GM06990 (cell line): ENCODE measurements at regions not wholly inside any gene's neighbourhood (a gene's known extent, or its start where the extent isn't known, plus 50 kb on each side); places are given as distances from the start of the nearest gene placed in this dataset.

Experiments
- DNase-seq: peaks from one replicate; pipeline ENCODE4 v3.0.0-alpha.2; 2011; ENCODE audit not compliant: insufficient read length; ENCODE audit errors: extremely low read depth
- H3K27me3 ChIP-seq: replicated peaks from 2 replicates; pipeline ENCODE4 v1.6.0; 2011; ENCODE audit warnings: low read length; ENCODE audit not compliant: control insufficient read depth, insufficient read depth
- H3K36me3 ChIP-seq: 2 replicates; pipeline ENCODE4 v1.5.1; 2011; ENCODE audit warnings: low read length; ENCODE audit not compliant: control insufficient read depth, insufficient read depth
- H3K4me3 ChIP-seq: replicated peaks from 2 replicates; pipeline ENCODE4 v1.5.1; 2011; ENCODE audit warnings: low read depth, mild to moderate bottlenecking, control low read depth, low read length
- TF ChIP-seq, protein P1 (sequence below): IDR thresholded peaks from 2 replicates; pipeline ENCODE4 v1.5.1; 2011; ENCODE audit warnings: low read length, control low read depth, mild to moderate bottlenecking, inconsistent platforms; ENCODE audit not compliant: insufficient read depth, poor library complexity, severe bottlenecking

DNA sequence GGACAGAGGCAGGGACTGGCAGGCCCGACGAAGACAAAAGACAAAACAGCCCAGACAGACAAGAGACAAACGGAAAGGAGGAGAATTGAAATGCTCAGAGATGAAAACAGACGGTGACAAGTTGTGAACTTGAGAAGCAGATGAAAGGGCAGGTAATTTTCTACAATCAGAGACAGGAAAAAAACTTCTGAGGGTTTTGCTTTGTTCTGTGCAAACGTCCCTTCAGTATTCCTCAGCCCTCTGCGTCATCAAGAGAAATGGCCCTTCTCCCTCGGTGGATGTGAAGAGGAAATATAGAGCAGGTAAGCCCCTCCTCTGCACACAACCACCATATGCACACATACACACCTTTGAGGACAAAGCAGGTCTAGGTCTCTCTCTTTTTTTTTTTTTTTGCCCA is 206.6 kb downstream of the UACA start:
- no peak for DNase-seq
- no peaks in the 10 kb centered on the region; the same call in 1 of the 2 replicates for H3K27me3 ChIP-seq
- H3K36me3 ChIP-seq, result no peaks in the 10 kb centered on the region
- TF ChIP-seq, protein P1, sequence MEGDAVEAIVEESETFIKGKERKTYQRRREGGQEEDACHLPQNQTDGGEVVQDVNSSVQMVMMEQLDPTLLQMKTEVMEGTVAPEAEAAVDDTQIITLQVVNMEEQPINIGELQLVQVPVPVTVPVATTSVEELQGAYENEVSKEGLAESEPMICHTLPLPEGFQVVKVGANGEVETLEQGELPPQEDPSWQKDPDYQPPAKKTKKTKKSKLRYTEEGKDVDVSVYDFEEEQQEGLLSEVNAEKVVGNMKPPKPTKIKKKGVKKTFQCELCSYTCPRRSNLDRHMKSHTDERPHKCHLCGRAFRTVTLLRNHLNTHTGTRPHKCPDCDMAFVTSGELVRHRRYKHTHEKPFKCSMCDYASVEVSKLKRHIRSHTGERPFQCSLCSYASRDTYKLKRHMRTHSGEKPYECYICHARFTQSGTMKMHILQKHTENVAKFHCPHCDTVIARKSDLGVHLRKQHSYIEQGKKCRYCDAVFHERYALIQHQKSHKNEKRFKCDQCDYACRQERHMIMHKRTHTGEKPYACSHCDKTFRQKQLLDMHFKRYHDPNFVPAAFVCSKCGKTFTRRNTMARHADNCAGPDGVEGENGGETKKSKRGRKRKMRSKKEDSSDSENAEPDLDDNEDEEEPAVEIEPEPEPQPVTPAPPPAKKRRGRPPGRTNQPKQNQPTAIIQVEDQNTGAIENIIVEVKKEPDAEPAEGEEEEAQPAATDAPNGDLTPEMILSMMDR, result no peak
- no peak overlapping the region for H3K4me3 ChIP-seq

DNA sequence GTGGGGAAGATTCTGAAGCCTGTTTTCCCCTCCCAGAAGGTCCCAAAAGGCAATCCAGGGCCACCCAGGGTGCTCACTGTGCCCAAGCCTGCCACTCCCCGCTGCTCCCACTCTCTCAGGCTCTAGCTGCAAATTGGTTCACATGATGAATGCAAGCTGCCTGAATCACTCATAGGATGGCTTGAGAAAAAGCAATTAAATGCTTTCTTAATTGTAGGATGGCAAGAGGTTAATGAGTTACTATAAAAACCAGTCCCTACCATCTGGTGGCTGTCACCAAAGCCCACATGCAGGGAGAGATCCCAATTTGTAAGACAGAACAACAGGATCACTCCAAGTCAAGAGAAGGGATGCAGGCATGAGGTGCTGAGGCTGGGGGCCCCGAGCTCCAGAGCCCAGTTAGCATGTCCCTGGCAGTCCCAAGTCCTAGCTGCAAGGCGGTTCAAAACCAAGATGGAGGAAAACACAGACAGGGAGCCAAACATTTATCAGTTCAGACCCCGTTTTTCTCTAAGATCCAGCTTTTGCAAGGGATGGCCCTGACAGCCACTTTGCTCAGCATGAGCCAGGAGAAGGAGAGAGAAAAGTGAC is 207.1 kb downstream of the UACA start:
- no peak for DNase-seq
- TF ChIP-seq, protein P1, result no peak
- Histone ChIP-seq H3K4me3 (no peak overlapping the region), H3K36me3 (no peaks in the 10 kb centered on the region), H3K27me3 (no peaks in the 10 kb centered on the region; the same call in 1 of the 2 replicates)

DNA sequence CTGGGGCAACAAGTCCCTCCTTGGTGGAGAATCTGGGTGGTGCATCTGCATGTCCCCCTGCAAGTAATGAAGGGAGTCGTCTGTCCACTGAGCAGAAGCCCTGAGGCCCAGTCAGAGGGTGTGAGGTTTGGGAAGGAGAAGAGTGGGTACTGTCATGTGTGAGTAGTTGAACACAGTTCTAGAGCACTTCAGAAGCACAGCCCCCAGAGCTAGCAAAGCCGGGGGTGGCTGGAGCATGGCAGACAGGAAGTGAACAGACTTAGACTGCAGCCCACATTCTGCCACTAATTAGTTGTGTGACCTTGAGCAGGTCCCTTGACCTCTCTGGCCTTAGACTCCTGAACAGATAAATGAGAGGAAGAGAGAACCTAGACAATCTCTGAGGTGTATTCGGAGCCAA is 207.6 kb downstream of the UACA start:
- no peak for DNase-seq
- H3K4me3 ChIP-seq, result no peak overlapping the region
- no peaks in the 10 kb centered on the region; the same call in 1 of the 2 replicates for H3K27me3 ChIP-seq
- no peaks in the 10 kb centered on the region for H3K36me3 ChIP-seq
- TF ChIP-seq, protein P1, result no peak

DNA sequence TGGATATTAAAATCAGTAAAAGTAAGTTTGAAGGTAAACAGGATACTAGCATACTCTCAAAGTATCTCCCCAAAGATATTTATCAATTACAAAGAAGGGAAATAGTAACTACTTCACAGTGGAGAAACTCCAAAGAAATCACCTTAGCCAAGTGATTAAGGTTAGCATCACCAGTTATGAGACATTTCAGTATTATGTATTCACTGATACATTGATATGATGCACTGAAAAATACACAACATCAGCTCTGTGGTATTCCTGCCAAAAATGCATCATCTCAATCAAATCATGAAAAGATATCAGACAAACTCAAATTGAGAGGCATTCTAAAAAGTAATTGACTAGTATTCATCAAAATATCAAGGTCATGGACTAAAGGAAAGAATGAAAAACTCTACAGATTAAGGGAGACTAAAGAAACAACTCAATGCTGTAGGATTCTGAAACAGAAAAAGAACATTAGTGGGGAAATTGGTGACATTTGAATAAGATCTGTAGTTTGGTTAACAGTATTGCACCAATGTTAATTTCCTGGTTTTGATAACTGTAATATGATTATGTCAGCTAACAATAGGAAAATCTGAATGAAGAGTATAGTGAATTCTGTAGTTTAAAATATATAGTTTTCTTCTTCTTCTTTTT is 215.4 kb downstream of the UACA start:
- TF ChIP-seq, protein P1, result no peak
- no peak overlapping the region for H3K4me3 ChIP-seq
- no peaks in the 10 kb centered on the region for H3K36me3 ChIP-seq
- H3K27me3 ChIP-seq, result no peaks in the 10 kb centered on the region; the same call in 1 of the 2 replicates
- no peak for DNase-seq

DNA sequence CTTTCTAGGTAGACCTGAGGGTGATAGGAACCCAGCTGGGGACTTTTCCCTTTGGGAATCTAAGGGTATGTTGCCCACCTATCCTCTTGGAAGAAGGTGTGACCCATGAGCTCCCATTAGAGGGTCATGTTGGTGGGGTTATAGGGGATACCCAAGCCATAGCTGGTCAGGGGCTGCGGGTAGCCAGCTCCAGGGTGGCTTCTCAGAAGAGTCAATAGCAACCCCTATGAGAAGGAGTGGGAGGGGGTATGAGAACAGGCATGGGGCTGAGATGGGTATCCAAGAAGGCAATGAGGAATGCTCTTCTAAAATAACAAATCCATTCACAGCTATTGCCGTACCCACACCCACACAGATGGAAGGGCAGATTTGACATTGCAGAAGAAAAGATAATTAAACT is 217.8 kb downstream of the UACA start:
- Histone ChIP-seq H3K36me3 (no peaks in the 10 kb centered on the region), H3K27me3 (no peaks in the 10 kb centered on the region), H3K4me3 (no peak overlapping the region)
- DNase-seq, result no peak
- TF ChIP-seq, protein P1, result no peak
